Right ventricle myocardium inferior (tissue), 1 donor: ENCODE measurements at regions not wholly inside any gene's neighbourhood (a gene's known extent, or its start where the extent isn't known, plus 50 kb on each side); places are given as distances from the start of the nearest gene placed in this dataset.
"Not testable (repeated sequence)": the region's sequence is repeated elsewhere in the genome, so short reads cannot be mapped to it uniquely, and the experiment has no call there.

ENCODE experiments used
- ATAC-seq: fragments of 200-7000 bp; cut with Tn5 transposase; one replicate; pipeline ENCODE4 v1.9.1; 2020; ENCODE audit warnings: mild to moderate bottlenecking, moderate library complexity
- DNase-seq: peaks from one replicate; pipeline ENCODE4 v3.0.0; 2021; ENCODE audit errors: missing footprints
- intact Hi-C: fragments of 100-400 bp; cut with DNase I; formaldehyde crosslinking; loops from one replicate; pipeline ENCODE4 v1.11.0; 2022
- donor health status: DM: no; HTN: yes; CAD: no; lungs with severe emphysema.

- ATAC-seq (peak; percentile 67), DNase-seq (peak; percentile 37)
- intact Hi-C loops, result no loop called here
Measured at GRCh38 chr1:47491341-47491753, 53.5 kb downstream of the FOXD2 start.

DNA sequence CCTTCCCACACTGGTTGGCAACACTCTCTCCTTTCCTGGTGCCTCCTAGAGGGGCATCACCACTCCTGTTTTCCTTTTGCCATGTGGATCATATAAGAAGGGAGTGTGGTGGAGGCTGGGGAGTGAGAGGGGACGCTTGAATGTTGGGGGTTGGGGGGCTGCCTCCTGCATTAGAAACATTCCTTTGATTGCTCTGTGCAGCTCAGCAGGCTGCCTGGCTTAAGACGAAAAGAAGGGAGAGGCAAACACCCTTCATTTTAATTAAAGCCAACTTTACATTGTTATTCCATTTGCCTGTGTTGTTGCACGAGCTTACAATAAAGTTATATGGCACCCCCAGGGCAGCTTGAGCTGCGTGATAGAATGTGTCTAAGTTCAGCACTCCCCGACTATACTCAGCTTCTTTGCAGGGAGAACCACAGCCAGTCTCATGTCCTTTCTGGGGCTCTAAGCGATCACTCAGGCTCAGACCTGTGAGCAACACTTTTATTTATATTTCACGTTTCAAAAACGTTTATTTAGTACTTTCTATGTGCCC lies 57.4 kb downstream of the FOXD2 start:
- ATAC-seq, result no peak
- intact Hi-C loops, result no loop called here
- DNase-seq, result no peak

GRCh38 chr1:47498551-47498950 lies 60.7 kb downstream of the FOXD2 start:
- no peak for DNase-seq
- no peak for ATAC-seq
- intact Hi-C loops, result no loop called here

DNA sequence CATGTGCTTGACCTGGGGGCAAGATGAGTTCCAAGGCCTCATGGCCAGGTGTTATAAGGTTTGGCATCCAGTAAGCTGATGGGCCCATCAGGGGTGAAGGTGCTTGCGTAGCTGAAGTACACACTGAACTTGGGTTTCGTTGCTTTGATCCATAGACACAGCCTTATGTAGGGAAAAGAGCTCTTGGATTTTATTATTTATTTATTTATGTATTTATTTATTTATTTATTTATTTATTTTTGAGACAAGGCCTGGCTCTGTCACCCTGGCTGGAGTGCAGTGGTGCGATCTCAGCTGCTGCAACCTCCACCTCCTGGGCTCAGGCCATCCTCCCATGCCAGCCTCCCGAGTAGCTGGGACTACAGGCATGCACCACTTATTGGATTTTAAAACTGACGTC lies 63.2 kb downstream of the FOXD2 start:
- intact Hi-C loops, result no loop called here
- no peak for DNase-seq
- ATAC-seq, result no peak

DNA sequence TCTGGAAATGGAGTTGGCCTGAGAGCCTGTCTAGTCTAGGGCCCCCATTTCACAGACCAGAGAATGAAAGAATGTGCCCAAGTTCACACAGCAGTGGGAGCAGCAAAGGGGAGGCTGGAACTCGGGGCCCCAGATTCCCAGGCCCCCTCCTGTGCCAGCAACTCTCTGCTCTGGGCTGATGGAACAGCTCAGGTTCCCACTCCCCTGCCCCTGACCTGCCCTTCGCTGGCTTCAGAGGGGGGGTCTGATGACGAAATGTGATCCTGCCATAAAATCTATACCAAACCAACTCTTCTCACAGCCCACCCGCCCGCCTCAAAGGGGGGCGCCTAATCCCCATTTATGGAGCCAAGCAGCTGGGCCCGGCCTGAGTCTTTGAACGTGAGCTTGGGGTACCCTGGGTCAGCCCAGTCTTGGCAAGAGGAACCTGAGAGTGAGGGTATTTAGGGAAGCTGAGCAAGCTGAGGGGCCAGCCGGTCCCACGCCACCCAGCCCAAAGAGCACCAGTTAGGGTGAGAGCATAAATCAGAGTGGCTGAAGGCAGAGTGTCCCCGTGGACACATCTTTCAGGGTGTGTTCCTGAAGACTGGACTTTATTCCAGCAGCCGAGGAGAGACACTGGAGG lies 65.0 kb downstream of the FOXD2 start:
- intact Hi-C loops, result no loop called here
- ATAC-seq, result no peak
- no peak for DNase-seq

- DNase-seq, ATAC-seq, intact Hi-C loops: not testable (repeated sequence)
Measured at GRCh38 chr1:47504840-47505239, 67.0 kb downstream of the FOXD2 start.

DNA sequence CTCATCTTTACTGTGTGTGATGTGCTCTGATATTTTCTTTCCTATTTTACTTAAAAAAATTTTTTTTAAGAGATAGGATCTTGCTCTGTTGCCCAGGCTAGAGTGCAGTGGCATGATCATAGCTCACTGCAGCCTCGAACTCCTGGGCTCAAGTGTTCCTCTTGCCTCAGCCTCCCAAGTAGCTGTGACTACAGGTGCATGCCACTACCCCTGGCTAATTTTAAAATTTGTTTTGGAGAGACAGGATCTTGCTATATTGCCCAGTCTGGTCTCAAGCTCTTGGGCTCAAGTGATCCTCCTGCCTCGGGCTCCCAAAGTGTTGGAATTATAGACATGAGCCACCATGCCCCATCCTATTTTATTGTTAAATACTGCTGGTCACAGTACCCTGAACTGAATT lies 67.4 kb downstream of the FOXD2 start:
- ATAC-seq, result no peak
- DNase-seq, result no peak
- intact Hi-C loops, result no loop called here

DNA sequence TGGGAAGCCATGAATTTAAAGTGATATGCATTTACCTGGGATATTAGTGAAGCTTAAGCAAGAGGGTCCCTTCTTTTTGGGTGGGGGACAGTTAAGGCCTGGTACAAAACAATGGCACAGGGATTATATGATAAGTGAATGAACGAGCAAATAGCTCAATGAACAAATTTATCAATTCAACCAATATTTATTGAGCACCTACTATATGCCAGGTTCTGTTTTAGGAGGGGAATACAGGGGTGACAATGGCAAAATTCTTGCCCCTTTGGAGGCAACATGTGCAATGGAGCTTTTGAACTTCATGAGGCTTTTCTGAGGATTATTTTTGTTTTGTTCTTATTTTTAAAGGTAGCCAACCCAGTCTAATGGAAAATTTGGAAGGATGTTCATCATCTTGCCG lies 68.2 kb downstream of the FOXD2 start:
- intact Hi-C loops, result no loop called here
- DNase-seq (no peak), ATAC-seq (no peak)

DNA sequence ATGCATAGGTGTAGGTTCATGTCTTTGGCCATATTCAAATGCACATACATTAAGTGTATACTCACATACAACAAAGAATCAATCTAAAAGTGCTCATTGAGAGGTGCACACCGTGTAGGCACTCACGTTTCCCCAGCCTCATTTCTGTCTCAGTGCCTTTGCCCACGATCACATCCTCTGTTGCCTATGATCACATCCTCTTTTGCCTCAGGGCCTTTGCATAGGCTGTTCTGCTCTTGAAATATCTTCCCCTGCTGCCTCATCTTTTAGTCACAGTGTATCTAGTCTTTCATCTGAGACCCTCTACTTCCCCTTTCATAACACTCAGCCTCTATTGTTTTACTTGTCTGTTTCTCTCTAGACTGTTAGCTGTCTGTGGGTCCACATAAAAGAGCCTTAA lies 69.3 kb downstream of the FOXD2 start:
- ATAC-seq, result no peak
- no peak for DNase-seq
- intact Hi-C loops, result no loop called here

DNA sequence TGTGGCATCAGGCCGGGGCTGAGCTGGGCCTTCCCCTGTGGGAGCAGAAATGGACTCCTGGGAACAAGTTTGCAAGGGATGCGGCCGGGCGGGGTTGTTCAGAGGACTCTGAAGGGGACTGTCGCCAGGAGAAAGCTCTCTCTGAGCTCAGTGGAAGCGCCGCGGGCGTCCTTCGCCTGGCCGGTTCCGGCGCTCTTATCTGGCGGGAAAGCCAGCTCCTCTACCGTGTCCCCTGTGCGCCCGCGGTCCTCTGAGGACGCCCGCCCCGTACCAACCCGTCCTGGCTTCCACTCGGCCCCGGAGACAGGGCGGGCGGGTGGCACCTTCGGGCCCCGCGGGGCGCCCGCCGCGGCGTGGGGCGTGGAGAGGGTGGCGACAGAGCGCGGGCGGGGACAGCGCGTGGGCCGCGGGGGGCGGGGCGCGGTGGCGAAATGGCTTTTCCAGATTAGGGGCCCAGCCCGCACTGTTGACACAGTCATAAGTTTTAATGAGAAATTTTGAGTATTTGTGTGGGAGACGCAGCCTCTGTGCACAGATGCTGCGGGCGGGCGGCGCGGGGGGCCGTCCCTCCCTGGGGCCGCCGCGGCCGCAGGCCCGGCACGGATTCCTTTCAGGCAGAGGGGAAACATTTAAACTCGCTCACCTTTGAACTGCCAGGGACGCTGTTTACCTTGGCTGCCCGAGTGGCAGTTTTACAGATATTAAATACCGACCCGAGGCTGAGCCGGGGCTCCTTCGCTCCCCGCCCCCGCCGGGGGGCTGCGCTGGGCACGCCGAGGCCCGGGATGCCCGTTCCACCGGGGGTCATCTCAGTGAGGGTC lies 70.2 kb downstream of the FOXD2 start:
- intact Hi-C loops, result no loop called here
- no peak for DNase-seq
- peak; percentile 54 for ATAC-seq

DNA sequence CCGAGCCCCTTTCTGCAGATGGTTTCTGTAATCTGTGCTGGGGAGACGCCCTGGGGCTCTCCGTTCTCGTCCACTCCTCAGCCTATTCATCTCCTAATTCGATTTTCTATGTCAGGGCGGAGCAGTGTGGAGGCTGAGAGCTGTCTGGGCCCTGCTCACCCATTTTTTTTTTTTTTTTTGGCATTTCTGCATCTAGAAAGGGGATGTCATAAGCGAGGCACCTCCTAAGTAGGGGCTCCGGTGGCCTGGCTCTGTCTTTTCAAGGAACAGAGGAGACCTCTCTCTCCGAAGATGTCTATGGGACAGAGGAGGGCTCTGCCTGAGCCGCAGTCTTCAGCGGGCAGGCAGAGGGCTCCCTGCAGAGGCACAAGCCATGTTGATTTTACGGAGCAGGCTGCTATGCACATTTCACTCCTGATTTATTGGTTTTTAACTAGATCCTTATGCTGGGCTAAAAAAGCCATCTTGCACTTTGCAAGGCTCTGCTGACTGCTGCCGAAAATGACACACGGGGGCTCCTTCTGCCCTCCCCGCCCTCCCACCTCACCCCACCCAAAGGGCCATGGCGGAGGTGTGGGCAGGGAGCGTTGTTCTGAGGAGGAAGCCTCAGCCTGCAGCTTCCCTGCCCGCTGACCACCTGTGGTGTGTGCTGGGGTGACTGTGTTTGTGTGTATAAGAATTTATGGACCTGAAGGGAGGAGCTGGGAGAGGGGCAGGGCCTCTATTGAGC lies 71.0 kb downstream of the FOXD2 start:
- intact Hi-C loops, result no loop called here
- ATAC-seq (no peak), DNase-seq (no peak)

DNA sequence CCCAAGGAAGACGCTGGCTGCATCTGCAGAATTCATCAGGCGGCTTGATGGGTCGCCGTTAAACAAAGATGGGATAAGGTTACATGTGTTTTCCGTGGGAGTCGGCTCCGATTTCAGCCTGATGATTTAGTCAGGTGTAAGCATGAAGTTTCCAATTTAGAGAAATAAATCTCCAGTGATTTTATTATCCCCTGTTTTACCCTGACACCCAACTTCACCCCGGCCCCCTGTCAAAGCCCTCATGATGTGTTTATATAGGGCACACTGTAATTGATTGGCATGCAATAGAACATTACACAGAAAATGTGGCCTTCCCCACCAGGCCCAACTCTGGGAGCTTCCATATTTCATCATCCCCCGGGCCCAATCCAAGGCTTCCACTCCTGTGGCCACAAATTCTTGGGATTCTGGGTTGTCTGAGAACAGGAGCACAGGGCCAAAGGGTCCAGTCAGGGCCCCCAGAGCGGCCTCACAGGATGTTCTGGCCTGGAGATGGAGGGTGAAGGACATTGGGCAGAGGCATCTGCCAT lies 72.5 kb downstream of the FOXD2 start:
- no peak for ATAC-seq
- DNase-seq, result no peak
- intact Hi-C loops, result no loop called here

DNA sequence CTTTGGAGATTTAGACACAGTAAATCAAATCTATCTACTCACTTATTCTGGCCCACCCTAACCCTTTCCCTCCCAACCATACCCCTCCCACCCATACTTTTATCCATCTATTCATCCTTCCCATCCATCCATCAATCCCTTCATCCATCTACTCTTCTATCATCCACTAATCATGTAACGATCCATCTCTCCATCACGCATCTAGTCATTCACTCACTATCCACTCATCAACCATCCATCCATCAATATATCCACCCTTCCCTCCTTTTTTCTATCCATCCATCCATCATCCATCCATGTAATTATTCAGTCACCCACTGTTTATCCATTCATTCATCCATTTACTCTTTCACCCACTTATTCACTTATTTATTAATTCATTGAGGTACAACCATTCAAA lies 74.0 kb downstream of the FOXD2 start:
- DNase-seq, result no peak
- intact Hi-C loops, result no loop called here
- ATAC-seq, result no peak

DNA sequence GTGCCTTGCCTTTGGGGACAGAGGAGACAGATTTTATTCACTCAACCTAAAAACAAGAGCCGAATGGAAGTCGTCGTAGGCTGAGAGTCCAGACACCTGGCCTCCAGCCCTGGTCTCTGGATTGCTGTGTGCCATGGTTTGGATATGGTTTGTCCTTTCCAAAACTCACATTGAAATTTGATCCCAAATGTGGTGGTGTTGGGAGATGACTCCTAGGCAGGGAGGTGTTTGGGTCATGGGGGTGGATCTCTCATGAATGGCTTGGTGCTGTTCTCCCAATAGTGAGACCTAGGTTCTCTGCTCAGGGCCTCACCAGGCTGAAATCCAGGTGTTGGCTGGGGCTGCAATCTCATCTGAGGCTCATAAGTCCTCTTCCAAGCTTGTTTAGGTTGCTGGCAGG lies 75.5 kb downstream of the FOXD2 start:
- ATAC-seq, result no peak
- DNase-seq, result no peak
- intact Hi-C loops, result no loop called here

- DNase-seq (no peak), ATAC-seq (no peak)
- intact Hi-C loops, result no loop called here
Measured at GRCh38 chr1:47514229-47514628, 76.4 kb downstream of the FOXD2 start.

DNA sequence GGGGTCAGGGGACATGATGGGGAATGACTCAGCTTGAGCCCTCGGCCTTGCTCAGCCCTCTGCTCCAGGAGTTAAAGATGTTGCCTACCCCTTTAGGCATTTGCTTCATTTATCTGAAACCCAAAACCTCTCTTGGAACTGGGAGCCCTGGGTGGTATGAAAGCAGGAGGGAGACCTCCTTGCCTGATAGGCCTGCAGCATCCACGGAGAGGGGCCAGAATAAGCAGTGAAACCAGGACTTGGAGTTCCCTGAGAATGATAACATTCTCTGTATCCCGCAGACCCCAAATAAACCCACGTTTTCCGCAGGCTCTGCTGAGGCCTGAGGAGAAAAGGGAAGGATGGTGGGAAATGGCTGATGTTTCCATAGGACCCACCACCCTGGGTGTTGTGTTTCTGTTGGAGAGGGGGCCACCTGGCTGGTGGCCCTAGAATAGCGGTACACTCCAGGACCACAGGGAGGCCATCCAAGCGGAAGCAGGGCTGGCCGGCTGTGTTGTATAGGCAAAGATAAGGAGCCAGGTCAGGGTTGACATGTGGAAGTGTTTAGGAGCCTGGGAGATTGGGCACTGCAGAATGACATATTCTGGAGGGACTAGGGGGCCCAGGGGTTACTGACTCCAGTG lies 77.4 kb downstream of the FOXD2 start:
- DNase-seq, result no peak
- intact Hi-C loops, result no loop called here
- no peak for ATAC-seq

- no peak for DNase-seq
- intact Hi-C loops, result no loop called here
- ATAC-seq, result no peak
Measured at GRCh38 chr1:47517946-47518345, 80.1 kb downstream of the FOXD2 start.

DNA sequence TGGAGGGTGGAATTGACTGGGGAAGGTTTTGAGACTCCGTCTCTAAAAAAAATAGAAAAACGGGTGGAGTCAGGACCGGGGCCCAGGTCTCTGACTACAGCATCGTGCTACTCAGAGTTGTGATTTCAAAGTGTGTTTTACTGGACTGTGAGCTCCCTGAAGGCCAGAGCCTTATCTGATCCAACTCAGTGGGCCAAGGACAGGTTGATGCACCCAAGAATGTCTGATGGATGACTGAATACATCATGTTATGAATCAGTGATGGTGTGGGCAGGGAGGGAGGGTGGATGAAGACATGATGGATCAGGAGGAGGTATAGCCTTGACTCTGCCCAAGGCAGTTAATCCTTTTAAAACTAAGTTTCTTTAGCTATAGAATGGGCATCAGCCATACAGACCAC lies 81.6 kb downstream of the FOXD2 start:
- intact Hi-C loops, result no loop called here
- ATAC-seq (no peak), DNase-seq (no peak)

- DNase-seq, result no peak
- intact Hi-C loops, result no loop called here
- no peak for ATAC-seq
Measured at GRCh38 chr1:47519971-47520370, 82.1 kb downstream of the FOXD2 start.
